ENCODE measurements at regions not wholly inside any gene's neighbourhood (a gene's known extent, or its start where the extent isn't known, plus 50 kb on each side); places are given as distances from the start of the nearest gene placed in this dataset.

GRCh38 chr5:57085306-57086081, 88.4 kb upstream of the GPBP1 start:
- TF ChIP-seq ATF3 (IDR thresholded peaks at IDR 0.05; ENCODE audit: insufficient read depth, low read depth, low read length), result no peak
- TF ChIP-seq, protein P1, sequence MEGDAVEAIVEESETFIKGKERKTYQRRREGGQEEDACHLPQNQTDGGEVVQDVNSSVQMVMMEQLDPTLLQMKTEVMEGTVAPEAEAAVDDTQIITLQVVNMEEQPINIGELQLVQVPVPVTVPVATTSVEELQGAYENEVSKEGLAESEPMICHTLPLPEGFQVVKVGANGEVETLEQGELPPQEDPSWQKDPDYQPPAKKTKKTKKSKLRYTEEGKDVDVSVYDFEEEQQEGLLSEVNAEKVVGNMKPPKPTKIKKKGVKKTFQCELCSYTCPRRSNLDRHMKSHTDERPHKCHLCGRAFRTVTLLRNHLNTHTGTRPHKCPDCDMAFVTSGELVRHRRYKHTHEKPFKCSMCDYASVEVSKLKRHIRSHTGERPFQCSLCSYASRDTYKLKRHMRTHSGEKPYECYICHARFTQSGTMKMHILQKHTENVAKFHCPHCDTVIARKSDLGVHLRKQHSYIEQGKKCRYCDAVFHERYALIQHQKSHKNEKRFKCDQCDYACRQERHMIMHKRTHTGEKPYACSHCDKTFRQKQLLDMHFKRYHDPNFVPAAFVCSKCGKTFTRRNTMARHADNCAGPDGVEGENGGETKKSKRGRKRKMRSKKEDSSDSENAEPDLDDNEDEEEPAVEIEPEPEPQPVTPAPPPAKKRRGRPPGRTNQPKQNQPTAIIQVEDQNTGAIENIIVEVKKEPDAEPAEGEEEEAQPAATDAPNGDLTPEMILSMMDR (IDR thresholded peaks at IDR 0.05; ENCODE audit: control extremely low read depth in 1 of 3, insufficient read depth in 1 of 3, low read depth in 1 of 3, low read length in 3 of 3), result no peak
